ENCODE measurements at regions not wholly inside any gene's neighbourhood (a gene's known extent, or its start where the extent isn't known, plus 50 kb on each side); places are given as distances from the start of the nearest gene placed in this dataset.

DNA sequence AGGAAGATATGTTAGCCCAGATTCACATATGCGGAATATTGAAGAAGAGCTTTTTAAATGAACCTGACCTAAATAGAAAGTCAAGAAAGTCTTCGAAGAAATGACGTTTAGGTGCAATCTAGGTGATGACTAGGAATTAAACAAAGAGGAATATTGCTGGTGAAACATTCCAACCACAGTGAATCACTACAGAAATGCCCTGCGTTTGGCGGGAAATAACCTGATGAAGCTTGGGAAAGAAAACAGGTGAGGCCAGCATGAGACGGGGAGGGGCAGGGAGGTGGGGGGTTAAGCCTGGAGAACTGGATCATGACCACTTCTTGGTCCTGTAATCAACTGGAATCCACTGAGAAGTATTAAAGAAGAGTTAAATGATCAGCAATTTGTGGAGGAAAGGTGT lies 299.4 kb upstream of the VSTM2A start (continued):
- TF ChIP-seq, protein P1, sequence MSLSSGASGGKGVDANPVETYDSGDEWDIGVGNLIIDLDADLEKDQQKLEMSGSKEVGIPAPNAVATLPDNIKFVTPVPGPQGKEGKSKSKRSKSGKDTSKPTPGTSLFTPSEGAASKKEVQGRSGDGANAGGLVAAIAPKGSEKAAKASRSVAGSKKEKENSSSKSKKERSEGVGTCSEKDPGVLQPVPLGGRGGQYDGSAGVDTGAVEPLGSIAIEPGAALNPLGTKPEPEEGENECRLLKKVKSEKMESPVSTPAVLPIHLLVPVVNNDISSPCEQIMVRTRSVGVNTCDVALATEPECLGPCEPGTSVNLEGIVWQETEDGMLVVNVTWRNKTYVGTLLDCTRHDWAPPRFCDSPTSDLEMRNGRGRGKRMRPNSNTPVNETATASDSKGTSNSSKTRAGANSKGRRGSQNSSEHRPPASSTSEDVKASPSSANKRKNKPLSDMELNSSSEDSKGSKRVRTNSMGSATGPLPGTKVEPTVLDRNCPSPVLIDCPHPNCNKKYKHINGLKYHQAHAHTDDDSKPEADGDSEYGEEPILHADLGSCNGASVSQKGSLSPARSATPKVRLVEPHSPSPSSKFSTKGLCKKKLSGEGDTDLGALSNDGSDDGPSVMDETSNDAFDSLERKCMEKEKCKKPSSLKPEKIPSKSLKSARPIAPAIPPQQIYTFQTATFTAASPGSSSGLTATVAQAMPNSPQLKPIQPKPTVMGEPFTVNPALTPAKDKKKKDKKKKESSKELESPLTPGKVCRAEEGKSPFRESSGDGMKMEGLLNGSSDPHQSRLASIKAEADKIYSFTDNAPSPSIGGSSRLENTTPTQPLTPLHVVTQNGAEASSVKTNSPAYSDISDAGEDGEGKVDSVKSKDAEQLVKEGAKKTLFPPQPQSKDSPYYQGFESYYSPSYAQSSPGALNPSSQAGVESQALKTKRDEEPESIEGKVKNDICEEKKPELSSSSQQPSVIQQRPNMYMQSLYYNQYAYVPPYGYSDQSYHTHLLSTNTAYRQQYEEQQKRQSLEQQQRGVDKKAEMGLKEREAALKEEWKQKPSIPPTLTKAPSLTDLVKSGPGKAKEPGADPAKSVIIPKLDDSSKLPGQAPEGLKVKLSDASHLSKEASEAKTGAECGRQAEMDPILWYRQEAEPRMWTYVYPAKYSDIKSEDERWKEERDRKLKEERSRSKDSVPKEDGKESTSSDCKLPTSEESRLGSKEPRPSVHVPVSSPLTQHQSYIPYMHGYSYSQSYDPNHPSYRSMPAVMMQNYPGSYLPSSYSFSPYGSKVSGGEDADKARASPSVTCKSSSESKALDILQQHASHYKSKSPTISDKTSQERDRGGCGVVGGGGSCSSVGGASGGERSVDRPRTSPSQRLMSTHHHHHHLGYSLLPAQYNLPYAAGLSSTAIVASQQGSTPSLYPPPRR (CRISPR knock-in tag; IDR thresholded peaks at IDR 0.05; ENCODE audit: borderline replicate concordance): no peak
- no peak for TF ChIP-seq ZXDC (CRISPR knock-in tag; IDR thresholded peaks at IDR 0.05)

- BruUV-seq (replicated peaks): no TSS peak
- intact Hi-C loops (cut with micrococcal nuclease; ENCODE audit: unreplicated experiment): no loop called here
- no peaks in the 10 kb centered on the region for H3K27me3 ChIP-seq (ENCODE audit: control insufficient read depth in 1 of 2, insufficient read depth in 2 of 2, low read length in 2 of 2)
- no peak for ATAC-seq
- H3K4me2 ChIP-seq (ENCODE audit: low read depth, low read length): no peak overlapping the region
- WGBS (ENCODE audit: low lambda C conversion rate): 0% methylated on average over 1 of the region's 1 CpG
- H3K36me3 ChIP-seq (replicated peaks in 1 of 2; ENCODE audit: control insufficient read depth in 1 of 2, insufficient read depth in 2 of 2, low read length in 2 of 2): no peaks in the 10 kb centered on the region
- no peak overlapping the region for H3K27ac ChIP-seq (ENCODE audit: extremely low read length, insufficient read depth, low read length)
- H3K9me3 ChIP-seq (ENCODE audit: low read length): peaks cover 75% of the 10 kb centered on the region
- no peaks in the 10 kb centered on the region for H4K20me1 ChIP-seq (ENCODE audit: insufficient read depth, low read length)
- no peaks in the 10 kb centered on the region for H3K79me2 ChIP-seq (ENCODE audit: insufficient read depth, low read length)
- no peak overlapping the region for H3K4me3 ChIP-seq (replicated peaks in 1 of 3; ENCODE audit: insufficient read depth in 1 of 3, low read depth in 2 of 3, low read length in 3 of 3)
- DNase-seq (ENCODE audit: low spot score): no peak
- TF ChIP-seq FOXK1 (CRISPR knock-in tag; IDR thresholded peaks at IDR 0.05; ENCODE audit: borderline replicate concordance, low read depth): no peak
- TF ChIP-seq SRSF4 (IDR thresholded peaks at IDR 0.05; ENCODE audit: low read depth, low read length, poor library complexity, severe bottlenecking): no peak
- TF ChIP-seq DPF2 (CRISPR knock-in tag; IDR thresholded peaks at IDR 0.05; ENCODE audit: borderline replicate concordance, low read depth): no peak
- TF ChIP-seq ELF4 (CRISPR knock-in tag; IDR thresholded peaks at IDR 0.05; ENCODE audit: borderline replicate concordance): no peak
- TF ChIP-seq AKNA (CRISPR knock-in tag; IDR thresholded peaks at IDR 0.05; ENCODE audit: borderline replicate concordance): no peak
- in situ Hi-C loops (cut with HindIII; ENCODE audit: extremely low pct_ligation_motif_present, low pct_unique_long_range_greater_than_20kb): no loop called here
- no peak for FAIRE-seq
- no peak overlapping the region for H3K9ac ChIP-seq (ENCODE audit: insufficient read depth, low read depth, low read length)
- H2AFZ ChIP-seq (ENCODE audit: low read length): no peak overlapping the region
- H3K4me1 ChIP-seq (ENCODE audit: insufficient read depth, low read length): no peaks in the 10 kb centered on the region
- ChIA-PET CTCF (ENCODE audit: low intra/inter-chr PET ratio, low total read pairs) (no interaction called here), POLR2A (no interaction called here)
Measured at GRCh38 chr7:54245020-54245419, 297.2 kb upstream of the VSTM2A start.
